Mesothelial cell of epicardium (in vitro differentiated cells): ENCODE measurements at regions not wholly inside any gene's neighbourhood (a gene's known extent, or its start where the extent isn't known, plus 50 kb on each side); places are given as distances from the start of the nearest gene placed in this dataset.

Source experiments
- DNase-seq, 2 experiments: peaks; one replicate each; pipeline ENCODE4 v3.0.0; 2021; ENCODE audit warnings: low spot score in 2 of 2; ENCODE audit not compliant: unreplicated experiment in 2 of 2
- H3K27ac Mint-ChIP-seq: 2 replicates; pipeline ENCODE4 v1.8.0; 2021; ENCODE audit warnings: mixed read lengths
- H3K27me3 Mint-ChIP-seq: 2 replicates; pipeline ENCODE4 v1.8.0; 2021; ENCODE audit warnings: low read depth, mixed read lengths
- H3K36me3 Mint-ChIP-seq: 2 replicates; pipeline ENCODE4 v1.8.0; 2021; ENCODE audit warnings: mixed read lengths
- H3K4me1 Mint-ChIP-seq: 2 replicates; pipeline ENCODE4 v1.8.0; 2021; ENCODE audit warnings: mixed read lengths
- H3K4me3 Mint-ChIP-seq: 2 replicates; pipeline ENCODE4 v1.8.0; 2021; ENCODE audit warnings: mild to moderate bottlenecking, moderate library complexity, mixed read lengths
- H3K9me3 Mint-ChIP-seq: 2 replicates; pipeline ENCODE4 v1.8.0; 2021; ENCODE audit warnings: mixed read lengths
- CTCF ChIP-seq: fragments of 200-600 bp; sonication (generic); IDR thresholded peaks from one replicate; pipeline ENCODE4 v1.5.0; 2021; ENCODE audit warnings: antibody characterized with exemption; ENCODE audit not compliant: unreplicated experiment

GRCh38 chr2:14321357-14321756, 311.2 kb upstream of the LRATD1 start:
- Mint-ChIP-seq H3K36me3 (no peaks in the 10 kb centered on the region), H3K27ac (no peak overlapping the region), H3K4me3 (no peak overlapping the region), H3K9me3 (peaks cover 2% of the 10 kb centered on the region), H3K4me1 (no peaks in the 10 kb centered on the region), H3K27me3 (peaks cover 8% of the 10 kb centered on the region)
- DNase-seq = no peak
- TF ChIP-seq CTCF = no peak

GRCh38 chr2:14322306-14322705, 310.2 kb upstream of the LRATD1 start:
- no peak for TF ChIP-seq CTCF
- Mint-ChIP-seq H3K27ac (no peak overlapping the region), H3K27me3 (peaks cover 10% of the 10 kb centered on the region), H3K9me3 (no peaks in the 10 kb centered on the region), H3K36me3 (no peaks in the 10 kb centered on the region), H3K4me3 (no peak overlapping the region), H3K4me1 (no peaks in the 10 kb centered on the region)
- DNase-seq = no peak

- Mint-ChIP-seq H3K27me3 (peaks cover 13% of the 10 kb centered on the region), H3K27ac (no peak overlapping the region), H3K4me3 (no peak overlapping the region), H3K9me3 (no peaks in the 10 kb centered on the region), H3K36me3 (no peaks in the 10 kb centered on the region), H3K4me1 (no peaks in the 10 kb centered on the region)
- TF ChIP-seq CTCF = no peak
- no peak for DNase-seq
These were observed 308.2 kb upstream of the LRATD1 start for GRCh38 chr2:14324308-14324707.

- DNase-seq = no peak
- Mint-ChIP-seq H3K36me3 (no peaks in the 10 kb centered on the region), H3K4me3 (no peak overlapping the region), H3K4me1 (no peaks in the 10 kb centered on the region), H3K9me3 (no peaks in the 10 kb centered on the region), H3K27ac (no peak overlapping the region), H3K27me3 (peaks cover 5% of the 10 kb centered on the region)
- TF ChIP-seq CTCF = no peak
These were observed 301.6 kb upstream of the LRATD1 start for GRCh38 chr2:14330884-14331283.

GRCh38 chr2:14336759-14337382, 295.6 kb upstream of the LRATD1 start:
- DNase-seq = no peak
- no peak overlapping the region for H3K4me3 Mint-ChIP-seq
- H3K9me3 Mint-ChIP-seq = peaks cover 15% of the 10 kb centered on the region
- TF ChIP-seq CTCF = no peak
- H3K27ac Mint-ChIP-seq = no peak overlapping the region
- no peaks in the 10 kb centered on the region for H3K36me3 Mint-ChIP-seq
- no peaks in the 10 kb centered on the region for H3K4me1 Mint-ChIP-seq
- no peaks in the 10 kb centered on the region for H3K27me3 Mint-ChIP-seq

- Mint-ChIP-seq H3K4me3 (no peak overlapping the region), H3K36me3 (no peaks in the 10 kb centered on the region), H3K27me3 (no peaks in the 10 kb centered on the region), H3K4me1 (no peaks in the 10 kb centered on the region), H3K9me3 (peaks cover 15% of the 10 kb centered on the region), H3K27ac (no peak overlapping the region)
- TF ChIP-seq CTCF = no peak
- no peak for DNase-seq
These were observed 291.8 kb upstream of the LRATD1 start for GRCh38 chr2:14340703-14341102.
